HepG2 (cell line): ENCODE measurements at regions not wholly inside any gene's neighbourhood (a gene's known extent, or its start where the extent isn't known, plus 50 kb on each side); places are given as distances from the start of the nearest gene placed in this dataset.

Source experiments
- ATAC-seq: fragments of 200-7000 bp; cut with Tn5 transposase; 3 replicates; pipeline ENCODE4 v1.9.1; 2020; ENCODE audit warnings: mild to moderate bottlenecking, moderate library complexity
- BruUV-seq: library from RNA; stranded (reverse); fragments of 400-500 nt; replicated peaks from 2 replicates; lab custom pipeline; 2021; lab: Mats Ljungman, UMichigan
- CTCF ChIA-PET: fragments of 300-600 bp; formaldehyde crosslinking; extraction: SDS; loops from one replicate; lab custom pipeline; 2021; ENCODE audit warnings: low total read pairs, inconsistent platforms, low intra/inter-chr PET ratio; lab: Yijun Ruan, JAX
- POLR2A ChIA-PET: fragments of 350-600 bp; sonication (Branson Sonifier 250); formaldehyde crosslinking; loops from one replicate; lab custom pipeline; 2020; ENCODE audit warnings: antibody characterized with exemption, inconsistent platforms; lab: Yijun Ruan, JAX
- DNase-seq: peaks from one replicate; pipeline ENCODE4 v3.0.0-alpha.2; 2015; ENCODE audit warnings: low spot score
- FAIRE-seq: peaks from 3 replicates; lab custom pipeline; 2011; peaks lifted over from hg19 to GRCh38; lab: Jason Lieb, UNC
- H2AFZ ChIP-seq: one replicate; pipeline ENCODE4 v1.6.1; 2011; ENCODE audit warnings: low read length, inconsistent platforms
- H3K27ac ChIP-seq: fragments of 300-600 bp; 3 replicates; pipeline ENCODE4 v1.8.0; 2011; ENCODE audit warnings: mixed run types, mild to moderate bottlenecking, mixed read lengths, low read length, inconsistent platforms; ENCODE audit not compliant: insufficient read depth; ENCODE audit errors: extremely low read length
- H3K27me3 ChIP-seq, 2 experiments: fragments of 200-600 bp in 1 of 2; 2 replicates in 1 of 2; 3 replicates in 1 of 2; pipeline versions ENCODE4 v1.6.0 to v1.8.0; 2011; ENCODE audit warnings: low read length in 2 of 2, mild to moderate bottlenecking in 2 of 2, moderate library complexity in 2 of 2, inconsistent platforms in 1 of 2; ENCODE audit not compliant: insufficient read depth in 2 of 2, control insufficient read depth in 1 of 2
- H3K36me3 ChIP-seq, 2 experiments: fragments of 200-600 bp in 1 of 2; replicated peaks in 1 of 2; 2 replicates in 1 of 2; 3 replicates in 1 of 2; pipeline versions ENCODE4 v1.5.1 to v1.8.0; 2011; ENCODE audit warnings: low read length in 2 of 2, inconsistent platforms in 1 of 2; ENCODE audit not compliant: insufficient read depth in 2 of 2, control insufficient read depth in 1 of 2
- H3K4me1 ChIP-seq: 2 replicates; pipeline ENCODE4 v1.5.1; 2012; ENCODE audit warnings: low read length, inconsistent platforms; ENCODE audit not compliant: insufficient read depth
- H3K4me2 ChIP-seq: 2 replicates; pipeline ENCODE4 v1.6.0; 2011; ENCODE audit warnings: low read depth, low read length, inconsistent platforms
- H3K4me3 ChIP-seq, 3 experiments: fragments of 200-600 bp in 1 of 3; sonication (generic), shearing (Covaris generic) in 1 of 3; replicated peaks in 1 of 3; 2 replicates each; pipeline ENCODE4 v1.5.1; 2011 to 2016; ENCODE audit warnings: low read length in 3 of 3, inconsistent platforms in 2 of 3, low read depth in 2 of 3, mild to moderate bottlenecking in 2 of 3, control low read depth in 1 of 3, mixed read lengths in 1 of 3; ENCODE audit not compliant: insufficient read depth in 1 of 3
- H3K79me2 ChIP-seq: one replicate; pipeline ENCODE4 v1.6.1; 2011; ENCODE audit warnings: low read length, inconsistent platforms; ENCODE audit not compliant: insufficient read depth
- H3K9ac ChIP-seq: 2 replicates; pipeline ENCODE4 v1.6.0; 2011; ENCODE audit warnings: mild to moderate bottlenecking, low read depth, low read length, inconsistent platforms; ENCODE audit not compliant: insufficient read depth
- H3K9me3 ChIP-seq: 2 replicates; pipeline ENCODE4 v1.5.1; 2012; ENCODE audit warnings: mild to moderate bottlenecking, low read length
- H4K20me1 ChIP-seq: 2 replicates; pipeline ENCODE4 v1.6.0; 2011; ENCODE audit warnings: inconsistent platforms, mild to moderate bottlenecking, low read length, moderate library complexity; ENCODE audit not compliant: insufficient read depth
- IKZF4 ChIP-seq: sonication (generic); formaldehyde crosslinking; IDR thresholded peaks from 2 replicates; pipeline ENCODE4 v1.5.1; 2020; ENCODE audit warnings: borderline replicate concordance, mild to moderate bottlenecking, low read depth, missing genetic modification reagents; ENCODE audit errors: not compliant biosample characterization
- MIER2 ChIP-seq: IDR thresholded peaks from 2 replicates; pipeline ENCODE4 v1.6.1; 2016; ENCODE audit warnings: missing biosample characterization, missing genetic modification reagents
- MNT ChIP-seq: fragments of 450-650 bp; IDR thresholded peaks from 2 replicates; pipeline ENCODE4 v1.6.1; 2016
- MTF2 ChIP-seq: sonication (generic); formaldehyde crosslinking; IDR thresholded peaks from 2 replicates; pipeline ENCODE4 v1.5.0; 2020; ENCODE audit warnings: missing genetic modification reagents, borderline replicate concordance
- MXD4 ChIP-seq: IDR thresholded peaks from 2 replicates; pipeline ENCODE4 v1.6.1; 2016; ENCODE audit warnings: mild to moderate bottlenecking, missing biosample characterization, missing genetic modification reagents
- SMC3 ChIP-seq: IDR thresholded peaks from 2 replicates; pipeline ENCODE4 v1.6.1; 2011; ENCODE audit warnings: low read length, improper control_type of control experiment
- ZNF260 ChIP-seq: sonication (generic); formaldehyde crosslinking; IDR thresholded peaks from 2 replicates; pipeline ENCODE4 v1.4.0; 2020; ENCODE audit warnings: missing genetic modification reagents, low read depth, mild to moderate bottlenecking, borderline replicate concordance
- ZNF33A ChIP-seq: sonication (generic); formaldehyde crosslinking; IDR thresholded peaks from 2 replicates; pipeline ENCODE4 v1.5.1; 2020; ENCODE audit warnings: missing genetic modification reagents, mild to moderate bottlenecking, moderate library complexity, borderline replicate concordance
- ZNF589 ChIP-seq: sonication (generic); formaldehyde crosslinking; conservative IDR thresholded peaks from 2 replicates; pipeline ENCODE4 v1.8.0; 2022; ENCODE audit warnings: mild to moderate bottlenecking, moderate library complexity, missing genetic modification reagents
- ZNF687 ChIP-seq: sonication (generic); formaldehyde crosslinking; IDR thresholded peaks from 2 replicates; pipeline ENCODE4 v1.5.1; 2020; ENCODE audit warnings: mild to moderate bottlenecking, missing genetic modification reagents, moderate library complexity
- ZNF766 ChIP-seq: sonication (generic); formaldehyde crosslinking; IDR thresholded peaks from 2 replicates; pipeline ENCODE4 v1.5.0; 2020; ENCODE audit warnings: missing genetic modification reagents, borderline replicate concordance
- WGBS: methylation state at CpG from one replicate; pipeline ENCODE4 v1.1.6; 2017; ENCODE audit warnings: low lambda C conversion rate; 5-methylcytosine and 5-hydroxymethylcytosine counted together
- in situ Hi-C: cut with HindIII; loops from 2 replicates; pipeline ENCODE4 v1.10.0; 2017; ENCODE audit warnings: low pct_unique_long_range_greater_than_20kb; ENCODE audit not compliant: extremely low pct_ligation_motif_present
- intact Hi-C: fragments of 100-400 bp; cut with micrococcal nuclease; formaldehyde crosslinking; loops from one replicate; pipeline ENCODE4 v1.10.0; 2022; ENCODE audit not compliant: unreplicated experiment
- TF ChIP-seq, protein P1 (sequence below), 2 experiments: sonication (generic) in 1 of 2; formaldehyde crosslinking in 1 of 2; IDR thresholded peaks; 2 replicates each; pipeline versions ENCODE4 v1.5.1 to v1.6.1; 2011 to 2020; ENCODE audit warnings: borderline replicate concordance in 1 of 2, low read depth in 1 of 2, low read length in 1 of 2, mild to moderate bottlenecking in 1 of 2, missing genetic modification reagents in 1 of 2, moderate library complexity in 1 of 2

- H3K4me2 ChIP-seq, result no peak overlapping the region
- CTCF ChIA-PET, result no interaction called here
- no TSS peak for BruUV-seq
- intact Hi-C loops, result no loop called here
- POLR2A ChIA-PET, result no interaction called here
- H3K9ac ChIP-seq, result no peak overlapping the region
- H2AFZ ChIP-seq, result no peak overlapping the region
- WGBS, result 5% methylated on average over 2 of the region's 2 CpGs
- H3K4me3 ChIP-seq, result no peak overlapping the region
- in situ Hi-C loops, result no loop called here
- no peak for TF ChIP-seq MTF2 (CRISPR knock-in tag)
- TF ChIP-seq ZNF260 (CRISPR knock-in tag), result no peak
- TF ChIP-seq ZNF33A, result no peak
- no peak for TF ChIP-seq ZNF687 (CRISPR knock-in tag)
- no peak for TF ChIP-seq SMC3
- no peak for TF ChIP-seq MIER2
- no peak for TF ChIP-seq ZNF766 (CRISPR knock-in tag)
- TF ChIP-seq, protein P1, sequence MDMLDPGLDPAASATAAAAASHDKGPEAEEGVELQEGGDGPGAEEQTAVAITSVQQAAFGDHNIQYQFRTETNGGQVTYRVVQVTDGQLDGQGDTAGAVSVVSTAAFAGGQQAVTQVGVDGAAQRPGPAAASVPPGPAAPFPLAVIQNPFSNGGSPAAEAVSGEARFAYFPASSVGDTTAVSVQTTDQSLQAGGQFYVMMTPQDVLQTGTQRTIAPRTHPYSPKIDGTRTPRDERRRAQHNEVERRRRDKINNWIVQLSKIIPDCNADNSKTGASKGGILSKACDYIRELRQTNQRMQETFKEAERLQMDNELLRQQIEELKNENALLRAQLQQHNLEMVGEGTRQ (IDR thresholded peaks at IDR 0.05; ENCODE audit: low read depth, low read length), result no peak
- TF ChIP-seq, protein P1 (CRISPR knock-in tag; IDR thresholded peaks at IDR 0.05; ENCODE audit: borderline replicate concordance), result no peak
- TF ChIP-seq IKZF4 (CRISPR knock-in tag), result no peak
- TF ChIP-seq ZNF589 (CRISPR knock-in tag), result no peak
- no peak for TF ChIP-seq MXD4
- TF ChIP-seq MNT, result no peak
- no peaks in the 10 kb centered on the region for H3K36me3 ChIP-seq
- H3K79me2 ChIP-seq, result no peaks in the 10 kb centered on the region
- ATAC-seq, result no peak
- no peaks in the 10 kb centered on the region for H3K27me3 ChIP-seq
- H4K20me1 ChIP-seq, result no peaks in the 10 kb centered on the region
- DNase-seq, result no peak
- H3K4me1 ChIP-seq, result no peaks in the 10 kb centered on the region
- no peaks in the 10 kb centered on the region for H3K9me3 ChIP-seq
- H3K27ac ChIP-seq, result no peak overlapping the region
- no peak for FAIRE-seq
Observed at GRCh38 chr2:37819186-37819585, 105.9 kb upstream of the RMDN2 start.
